ENCODE measurements at regions not wholly inside any gene's neighbourhood (a gene's known extent, or its start where the extent isn't known, plus 50 kb on each side); places are given as distances from the start of the nearest gene placed in this dataset.

- DNase-seq, result no peak
Measured at GRCh38 chr3:72559385-72559784, 288.9 kb downstream of the SHQ1 start.

GRCh38 chr3:72558001-72558400, 290.2 kb downstream of the SHQ1 start:
- no peak for DNase-seq

GRCh38 chr3:72555714-72556113, 292.5 kb downstream of the SHQ1 start:
- DNase-seq, result no peak

- DNase-seq, result no peak
Measured at GRCh38 chr3:72554689-72555088, 293.6 kb downstream of the SHQ1 start.

GRCh38 chr3:72553298-72553697, 294.9 kb downstream of the SHQ1 start:
- DNase-seq, result no peak

GRCh38 chr3:72550582-72551262, 297.5 kb downstream of the SHQ1 start:
- no peak for DNase-seq

GRCh38 chr3:72549761-72550581, 298.3 kb downstream of the SHQ1 start:
- peak; percentile 44 for DNase-seq

- DNase-seq, result peak; percentile 0
Measured at GRCh38 chr3:72548981-72549380, 299.3 kb downstream of the SHQ1 start.

- DNase-seq, result no peak
Measured at GRCh38 chr3:72548461-72548860, 299.8 kb downstream of the SHQ1 start.

GRCh38 chr3:72547183-72547582, 301.1 kb downstream of the SHQ1 start:
- DNase-seq, result no peak

- DNase-seq, result no peak
Measured at GRCh38 chr3:72544239-72544638, 304.0 kb downstream of the SHQ1 start.

- no peak for DNase-seq
Measured at GRCh38 chr3:72543246-72543645, 305.0 kb downstream of the SHQ1 start.

- DNase-seq, result no peak
Measured at GRCh38 chr3:72542781-72543180, 305.5 kb downstream of the SHQ1 start.

GRCh38 chr3:72539856-72540255, 308.4 kb downstream of the SHQ1 start:
- DNase-seq, result no peak

- no peak for DNase-seq
Measured at GRCh38 chr3:72538070-72538745, 310.0 kb downstream of the SHQ1 start.

GRCh38 chr3:72537448-72537847, 310.8 kb downstream of the SHQ1 start:
- DNase-seq, result no peak

GRCh38 chr3:72536878-72537267, 311.4 kb downstream of the SHQ1 start:
- DNase-seq, result no peak

- no peak for DNase-seq
Measured at GRCh38 chr3:72536206-72536877, 311.9 kb downstream of the SHQ1 start.

- DNase-seq, result no peak
Measured at GRCh38 chr3:72535772-72536171, 312.5 kb downstream of the SHQ1 start.

GRCh38 chr3:72533591-72534473, 314.4 kb downstream of the SHQ1 start:
- no peak for DNase-seq

GRCh38 chr3:72530426-72530825, 317.8 kb downstream of the SHQ1 start:
- DNase-seq, result no peak

- DNase-seq, result no peak
Measured at GRCh38 chr3:72529081-72529480, 319.2 kb downstream of the SHQ1 start.

All from NCI-H1694 (cell line).